ENCODE measurements at regions not wholly inside any gene's neighbourhood (a gene's known extent, or its start where the extent isn't known, plus 50 kb on each side); places are given as distances from the start of the nearest gene placed in this dataset.

DNA sequence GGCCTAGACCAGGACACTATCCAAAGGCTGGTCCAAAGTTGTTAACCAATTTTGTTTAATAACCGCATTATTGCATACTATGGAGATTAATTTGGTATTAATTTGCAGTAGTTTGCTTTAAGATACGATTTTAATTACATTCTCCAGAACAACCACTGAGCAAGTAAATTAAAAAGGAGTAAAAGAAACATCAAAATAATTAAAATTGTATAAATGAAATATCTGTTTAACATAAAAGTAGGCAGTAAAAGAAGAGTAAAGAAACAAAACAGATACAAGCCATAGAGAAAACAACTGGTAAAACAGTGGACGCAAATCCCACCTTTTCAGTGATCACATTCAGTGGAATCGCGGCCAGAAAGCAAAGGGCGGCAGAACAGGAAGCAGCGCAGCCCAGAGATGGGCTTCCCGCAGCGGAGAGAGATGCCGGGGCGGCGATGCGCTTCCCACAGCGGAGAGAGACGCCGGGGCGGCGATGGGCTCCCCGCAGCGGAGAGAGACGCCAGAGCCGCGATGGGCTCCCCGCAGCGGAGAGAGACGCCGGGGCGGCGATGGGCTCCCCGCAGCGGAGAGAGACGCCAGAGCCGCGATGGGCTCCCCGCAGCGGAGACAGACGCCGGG, 176.8 kb downstream of the RTP5 start:
- RAD21 ChIA-PET (ENCODE audit: low non-redundant PET in 1 of 2, low total read pairs in 2 of 2, uncharacterized antibody in 2 of 2, unreplicated experiment in 2 of 2) = no interaction called here
- CTCF ChIA-PET = no interaction called here
- no peak overlapping the region for H3K4me2 ChIP-seq (ENCODE audit: low read length)

More for the DNA sequence above, 176.8 kb downstream of the RTP5 start:
- no peak overlapping the region for H3K4me3 ChIP-seq (replicated peaks in 1 of 2; ENCODE audit: low read depth in 1 of 2, low read length in 2 of 2)
- no peaks in the 10 kb centered on the region for H4K20me1 ChIP-seq (ENCODE audit: insufficient read depth)
- POLR2A ChIA-PET = no interaction called here
- no peak overlapping the region for H2AFZ ChIP-seq (ENCODE audit: low read depth, low read length, poor library complexity, severe bottlenecking)
- no peaks in the 10 kb centered on the region for H3K36me3 ChIP-seq (ENCODE audit: control insufficient read depth in 1 of 2, insufficient read depth in 2 of 2, low read length in 2 of 2)
- intact Hi-C loops (cut with micrococcal nuclease) = no loop called here
- no peak for DNase-seq (ENCODE audit: low read depth, low spot score)
- BruUV-seq (replicated peaks) = no TSS peak
- TF ChIP-seq ELF1 (IDR thresholded peaks at IDR 0.05; ENCODE audit: borderline replicate concordance, low read depth) (no peak), POLR2A (IDR thresholded peaks at IDR 0.05; ENCODE audit: borderline replicate concordance, extremely low read depth, insufficient read depth, insufficient read length) (no peak), POLR2AphosphoS5 (IDR thresholded peaks at IDR 0.05; ENCODE audit: low read depth, low read length) (no peak), MAX (IDR thresholded peaks at IDR 0.05) (no peak), RAD21 (IDR thresholded peaks at IDR 0.05; ENCODE audit: low read depth) (no peak), SIN3A (IDR thresholded peaks at IDR 0.05; ENCODE audit: low read depth) (no peak), SP1 (IDR thresholded peaks at IDR 0.05; ENCODE audit: low read depth) (no peak), FOSL1 (IDR thresholded peaks at IDR 0.05; ENCODE audit: low read depth) (no peak), CTCF (IDR thresholded peaks at IDR 0.05 in 2 of 3, conservative IDR thresholded peaks at IDR 0.05 in 1 of 3; ENCODE audit: borderline replicate concordance in 1 of 3, insufficient read depth in 1 of 3, low read depth in 2 of 3, low read length in 2 of 3) (no peak), SRF (IDR thresholded peaks at IDR 0.05; ENCODE audit: low read depth) (no peak), EZH2 (IDR thresholded peaks at IDR 0.05) (no peak), ATF3 (IDR thresholded peaks at IDR 0.05) (no peak), TCF7L2 (IDR thresholded peaks at IDR 0.05; ENCODE audit: borderline replicate concordance, extremely low read depth, insufficient read depth, insufficient read length) (no peak), YY1 (IDR thresholded peaks at IDR 0.05; ENCODE audit: extremely low read depth, insufficient replicate concordance, low read depth, low read length) (no peak), EZH2phosphoT487 (IDR thresholded peaks at IDR 0.05; ENCODE audit: borderline replicate concordance) (no peak), CBX3 (IDR thresholded peaks at IDR 0.05; ENCODE audit: low read depth) (no peak), JUND (IDR thresholded peaks at IDR 0.05) (no peak)
- TF ChIP-seq, protein P1, sequence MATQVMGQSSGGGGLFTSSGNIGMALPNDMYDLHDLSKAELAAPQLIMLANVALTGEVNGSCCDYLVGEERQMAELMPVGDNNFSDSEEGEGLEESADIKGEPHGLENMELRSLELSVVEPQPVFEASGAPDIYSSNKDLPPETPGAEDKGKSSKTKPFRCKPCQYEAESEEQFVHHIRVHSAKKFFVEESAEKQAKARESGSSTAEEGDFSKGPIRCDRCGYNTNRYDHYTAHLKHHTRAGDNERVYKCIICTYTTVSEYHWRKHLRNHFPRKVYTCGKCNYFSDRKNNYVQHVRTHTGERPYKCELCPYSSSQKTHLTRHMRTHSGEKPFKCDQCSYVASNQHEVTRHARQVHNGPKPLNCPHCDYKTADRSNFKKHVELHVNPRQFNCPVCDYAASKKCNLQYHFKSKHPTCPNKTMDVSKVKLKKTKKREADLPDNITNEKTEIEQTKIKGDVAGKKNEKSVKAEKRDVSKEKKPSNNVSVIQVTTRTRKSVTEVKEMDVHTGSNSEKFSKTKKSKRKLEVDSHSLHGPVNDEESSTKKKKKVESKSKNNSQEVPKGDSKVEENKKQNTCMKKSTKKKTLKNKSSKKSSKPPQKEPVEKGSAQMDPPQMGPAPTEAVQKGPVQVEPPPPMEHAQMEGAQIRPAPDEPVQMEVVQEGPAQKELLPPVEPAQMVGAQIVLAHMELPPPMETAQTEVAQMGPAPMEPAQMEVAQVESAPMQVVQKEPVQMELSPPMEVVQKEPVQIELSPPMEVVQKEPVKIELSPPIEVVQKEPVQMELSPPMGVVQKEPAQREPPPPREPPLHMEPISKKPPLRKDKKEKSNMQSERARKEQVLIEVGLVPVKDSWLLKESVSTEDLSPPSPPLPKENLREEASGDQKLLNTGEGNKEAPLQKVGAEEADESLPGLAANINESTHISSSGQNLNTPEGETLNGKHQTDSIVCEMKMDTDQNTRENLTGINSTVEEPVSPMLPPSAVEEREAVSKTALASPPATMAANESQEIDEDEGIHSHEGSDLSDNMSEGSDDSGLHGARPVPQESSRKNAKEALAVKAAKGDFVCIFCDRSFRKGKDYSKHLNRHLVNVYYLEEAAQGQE (IDR thresholded peaks at IDR 0.05; ENCODE audit: low read depth) = no peak
- TF ChIP-seq, protein P2, sequence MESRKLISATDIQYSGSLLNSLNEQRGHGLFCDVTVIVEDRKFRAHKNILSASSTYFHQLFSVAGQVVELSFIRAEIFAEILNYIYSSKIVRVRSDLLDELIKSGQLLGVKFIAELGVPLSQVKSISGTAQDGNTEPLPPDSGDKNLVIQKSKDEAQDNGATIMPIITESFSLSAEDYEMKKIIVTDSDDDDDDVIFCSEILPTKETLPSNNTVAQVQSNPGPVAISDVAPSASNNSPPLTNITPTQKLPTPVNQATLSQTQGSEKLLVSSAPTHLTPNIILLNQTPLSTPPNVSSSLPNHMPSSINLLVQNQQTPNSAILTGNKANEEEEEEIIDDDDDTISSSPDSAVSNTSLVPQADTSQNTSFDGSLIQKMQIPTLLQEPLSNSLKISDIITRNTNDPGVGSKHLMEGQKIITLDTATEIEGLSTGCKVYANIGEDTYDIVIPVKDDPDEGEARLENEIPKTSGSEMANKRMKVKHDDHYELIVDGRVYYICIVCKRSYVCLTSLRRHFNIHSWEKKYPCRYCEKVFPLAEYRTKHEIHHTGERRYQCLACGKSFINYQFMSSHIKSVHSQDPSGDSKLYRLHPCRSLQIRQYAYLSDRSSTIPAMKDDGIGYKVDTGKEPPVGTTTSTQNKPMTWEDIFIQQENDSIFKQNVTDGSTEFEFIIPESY (IDR thresholded peaks at IDR 0.05; ENCODE audit: extremely low read depth, insufficient replicate concordance, low read length) = no peak
- no peak for ATAC-seq
- no peak overlapping the region for H3K9ac ChIP-seq (ENCODE audit: low read length)
- no peaks in the 10 kb centered on the region for H3K79me2 ChIP-seq (ENCODE audit: insufficient read depth, low read length)
- peaks cover 18% of the 10 kb centered on the region; the same call in 1 of the 2 replicates for H3K27me3 ChIP-seq (ENCODE audit: insufficient read depth, low read length)
- H3K4me1 ChIP-seq (ENCODE audit: control insufficient read depth in 1 of 2, insufficient read depth in 2 of 2, low read length in 2 of 2) = no peaks in the 10 kb centered on the region
- H3K9me3 ChIP-seq (ENCODE audit: control insufficient read depth in 1 of 2, insufficient read depth in 1 of 2, low read depth in 1 of 2, low read length in 2 of 2) = no peaks in the 10 kb centered on the region
- no peaks in the 10 kb centered on the region for H3K9me2 ChIP-seq (ENCODE audit: insufficient read depth)
- no peak overlapping the region for H3K27ac ChIP-seq (ENCODE audit: low read depth, low read length)
